HepG2 (cell line): ENCODE measurements at regions not wholly inside any gene's neighbourhood (a gene's known extent, or its start where the extent isn't known, plus 50 kb on each side); places are given as distances from the start of the nearest gene placed in this dataset.
A peak's percentile ranks its signal among the peaks of the same experiment; 100 is the strongest.

ENCODE experiments used
- ATAC-seq: fragments of 200-7000 bp; cut with Tn5 transposase; 3 replicates; pipeline ENCODE4 v1.9.1; 2020; ENCODE audit warnings: mild to moderate bottlenecking, moderate library complexity
- BruUV-seq: library from RNA; stranded (reverse); fragments of 400-500 nt; replicated peaks from 2 replicates; lab custom pipeline; 2021; lab: Mats Ljungman, UMichigan
- CTCF ChIA-PET: fragments of 300-600 bp; formaldehyde crosslinking; extraction: SDS; loops from one replicate; lab custom pipeline; 2021; ENCODE audit warnings: low total read pairs, inconsistent platforms, low intra/inter-chr PET ratio; lab: Yijun Ruan, JAX
- POLR2A ChIA-PET: fragments of 350-600 bp; sonication (Branson Sonifier 250); formaldehyde crosslinking; loops from one replicate; lab custom pipeline; 2020; ENCODE audit warnings: antibody characterized with exemption, inconsistent platforms; lab: Yijun Ruan, JAX
- DNase-seq: peaks from one replicate; pipeline ENCODE4 v3.0.0-alpha.2; 2015; ENCODE audit warnings: low spot score
- FAIRE-seq: peaks from 3 replicates; lab custom pipeline; 2011; peaks lifted over from hg19 to GRCh38; lab: Jason Lieb, UNC
- H2AFZ ChIP-seq: one replicate; pipeline ENCODE4 v1.6.1; 2011; ENCODE audit warnings: low read length, inconsistent platforms
- H3K27ac ChIP-seq: fragments of 300-600 bp; 3 replicates; pipeline ENCODE4 v1.8.0; 2011; ENCODE audit warnings: mixed run types, mild to moderate bottlenecking, mixed read lengths, low read length, inconsistent platforms; ENCODE audit not compliant: insufficient read depth; ENCODE audit errors: extremely low read length
- H3K27me3 ChIP-seq, 2 experiments: fragments of 200-600 bp in 1 of 2; 2 replicates in 1 of 2; 3 replicates in 1 of 2; pipeline versions ENCODE4 v1.6.0 to v1.8.0; 2011; ENCODE audit warnings: low read length in 2 of 2, mild to moderate bottlenecking in 2 of 2, moderate library complexity in 2 of 2, inconsistent platforms in 1 of 2; ENCODE audit not compliant: insufficient read depth in 2 of 2, control insufficient read depth in 1 of 2
- H3K36me3 ChIP-seq, 2 experiments: fragments of 200-600 bp in 1 of 2; replicated peaks in 1 of 2; 2 replicates in 1 of 2; 3 replicates in 1 of 2; pipeline versions ENCODE4 v1.5.1 to v1.8.0; 2011; ENCODE audit warnings: low read length in 2 of 2, inconsistent platforms in 1 of 2; ENCODE audit not compliant: insufficient read depth in 2 of 2, control insufficient read depth in 1 of 2
- H3K4me1 ChIP-seq: 2 replicates; pipeline ENCODE4 v1.5.1; 2012; ENCODE audit warnings: low read length, inconsistent platforms; ENCODE audit not compliant: insufficient read depth
- H3K4me2 ChIP-seq: 2 replicates; pipeline ENCODE4 v1.6.0; 2011; ENCODE audit warnings: low read depth, low read length, inconsistent platforms
- H3K4me3 ChIP-seq, 3 experiments: fragments of 200-600 bp in 1 of 3; sonication (generic), shearing (Covaris generic) in 1 of 3; replicated peaks in 1 of 3; 2 replicates each; pipeline ENCODE4 v1.5.1; 2011 to 2016; ENCODE audit warnings: low read length in 3 of 3, inconsistent platforms in 2 of 3, low read depth in 2 of 3, mild to moderate bottlenecking in 2 of 3, control low read depth in 1 of 3, mixed read lengths in 1 of 3; ENCODE audit not compliant: insufficient read depth in 1 of 3
- H3K79me2 ChIP-seq: one replicate; pipeline ENCODE4 v1.6.1; 2011; ENCODE audit warnings: low read length, inconsistent platforms; ENCODE audit not compliant: insufficient read depth
- H3K9ac ChIP-seq: 2 replicates; pipeline ENCODE4 v1.6.0; 2011; ENCODE audit warnings: mild to moderate bottlenecking, low read depth, low read length, inconsistent platforms; ENCODE audit not compliant: insufficient read depth
- H3K9me3 ChIP-seq: 2 replicates; pipeline ENCODE4 v1.5.1; 2012; ENCODE audit warnings: mild to moderate bottlenecking, low read length
- H4K20me1 ChIP-seq: 2 replicates; pipeline ENCODE4 v1.6.0; 2011; ENCODE audit warnings: inconsistent platforms, mild to moderate bottlenecking, low read length, moderate library complexity; ENCODE audit not compliant: insufficient read depth
- CCAR2 ChIP-seq: fragments of 200-400 bp; formaldehyde crosslinking; optimal IDR thresholded peaks from 2 replicates; pipeline ENCODE3; 2018; ENCODE audit warnings: low read depth, mild to moderate bottlenecking, low read length, moderate library complexity
- GABPB1 ChIP-seq: IDR thresholded peaks from 2 replicates; pipeline ENCODE4 v1.6.1; 2016; ENCODE audit warnings: mild to moderate bottlenecking, missing genetic modification reagents, moderate library complexity, missing compliant biosample characterization
- GPN1 ChIP-seq: sonication (generic); formaldehyde crosslinking; IDR thresholded peaks from 2 replicates; pipeline ENCODE4 v1.5.1; 2020; ENCODE audit warnings: missing genetic modification reagents, borderline replicate concordance
- KLF16 ChIP-seq, 2 experiments: sonication (generic) in 1 of 2; formaldehyde crosslinking in 1 of 2; IDR thresholded peaks; 2 replicates each; pipeline versions ENCODE4 v1.6.1 to v1.8.0; 2016 to 2023; ENCODE audit warnings: missing genetic modification reagents in 2 of 2, missing compliant biosample characterization in 1 of 2
- MIER3 ChIP-seq: IDR thresholded peaks from 2 replicates; pipeline ENCODE4 v1.6.1; 2016; ENCODE audit warnings: missing compliant biosample characterization, borderline replicate concordance
- ZFY ChIP-seq: sonication (generic); formaldehyde crosslinking; IDR thresholded peaks from 2 replicates; pipeline ENCODE4 v1.4.0; 2020; ENCODE audit warnings: missing genetic modification reagents
- ZNF670 ChIP-seq: sonication (generic); formaldehyde crosslinking; IDR thresholded peaks from 2 replicates; pipeline ENCODE4 v1.8.0; 2022; ENCODE audit warnings: mild to moderate bottlenecking, missing genetic modification reagents, borderline replicate concordance
- WGBS: methylation state at CpG from one replicate; pipeline ENCODE4 v1.1.6; 2017; ENCODE audit warnings: low lambda C conversion rate; 5-methylcytosine and 5-hydroxymethylcytosine counted together
- in situ Hi-C: cut with HindIII; loops from 2 replicates; pipeline ENCODE4 v1.10.0; 2017; ENCODE audit warnings: low pct_unique_long_range_greater_than_20kb; ENCODE audit not compliant: extremely low pct_ligation_motif_present
- intact Hi-C: fragments of 100-400 bp; cut with micrococcal nuclease; formaldehyde crosslinking; loops from one replicate; pipeline ENCODE4 v1.10.0; 2022; ENCODE audit not compliant: unreplicated experiment
- TF ChIP-seq, protein P1 (sequence below): IDR thresholded peaks from 2 replicates; pipeline ENCODE4 v1.6.1; 2016; ENCODE audit warnings: missing compliant biosample characterization, missing genetic modification reagents, borderline replicate concordance
- TF ChIP-seq, protein P2 (sequence below): IDR thresholded peaks from 2 replicates; pipeline ENCODE4 v1.6.1; 2012; ENCODE audit warnings: inconsistent platforms
- TF ChIP-seq, protein P3 (sequence below), 2 experiments: fragments of 450-650 bp in 1 of 2; sonication (generic) in 1 of 2; formaldehyde crosslinking; IDR thresholded peaks; 2 replicates each; pipeline versions ENCODE4 v1.5.0 to v1.8.0; 2020 to 2022; ENCODE audit warnings: mild to moderate bottlenecking in 1 of 2, missing genetic modification reagents in 1 of 2

DNA sequence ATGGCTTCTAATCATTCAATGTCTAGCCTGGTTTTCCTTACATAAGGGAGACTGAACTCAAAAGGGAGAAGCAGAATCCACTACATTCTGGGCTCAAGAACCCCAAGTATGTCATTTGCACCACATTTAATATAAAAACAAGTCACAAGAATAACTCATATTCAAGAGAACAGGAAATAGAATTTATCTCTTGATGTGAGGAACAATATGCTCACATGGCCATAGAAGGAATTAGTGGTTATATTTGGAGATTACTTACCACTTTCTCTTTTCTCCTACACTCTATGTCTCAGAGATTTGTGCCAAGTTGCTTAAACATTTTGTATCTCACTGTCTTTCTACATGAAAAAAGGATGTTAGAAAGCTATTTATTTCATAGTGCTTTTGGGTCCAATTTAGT lies 922.6 kb upstream of the PABPC4L start (continued):
- TF ChIP-seq, protein P1, sequence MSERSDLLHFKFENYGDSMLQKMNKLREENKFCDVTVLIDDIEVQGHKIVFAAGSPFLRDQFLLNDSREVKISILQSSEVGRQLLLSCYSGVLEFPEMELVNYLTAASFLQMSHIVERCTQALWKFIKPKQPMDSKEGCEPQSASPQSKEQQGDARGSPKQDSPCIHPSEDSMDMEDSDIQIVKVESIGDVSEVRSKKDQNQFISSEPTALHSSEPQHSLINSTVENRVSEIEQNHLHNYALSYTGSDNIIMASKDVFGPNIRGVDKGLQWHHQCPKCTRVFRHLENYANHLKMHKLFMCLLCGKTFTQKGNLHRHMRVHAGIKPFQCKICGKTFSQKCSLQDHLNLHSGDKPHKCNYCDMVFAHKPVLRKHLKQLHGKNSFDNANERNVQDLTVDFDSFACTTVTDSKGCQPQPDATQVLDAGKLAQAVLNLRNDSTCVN (CRISPR knock-in tag): no peak
- TF ChIP-seq, protein P2, sequence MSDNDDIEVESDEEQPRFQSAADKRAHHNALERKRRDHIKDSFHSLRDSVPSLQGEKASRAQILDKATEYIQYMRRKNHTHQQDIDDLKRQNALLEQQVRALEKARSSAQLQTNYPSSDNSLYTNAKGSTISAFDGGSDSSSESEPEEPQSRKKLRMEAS: no peak
- no peak for TF ChIP-seq ZFY
- TF ChIP-seq GABPB1 (CRISPR knock-in tag): no peak
- no peak for TF ChIP-seq MIER3 (CRISPR knock-in tag)
- no peak for TF ChIP-seq KLF16 (CRISPR knock-in tag; IDR thresholded peaks at IDR 0.05)
- TF ChIP-seq ZNF670: no peak
- TF ChIP-seq GPN1 (CRISPR knock-in tag): no peak
- TF ChIP-seq, all 625 proteins: peak for 0

DNA sequence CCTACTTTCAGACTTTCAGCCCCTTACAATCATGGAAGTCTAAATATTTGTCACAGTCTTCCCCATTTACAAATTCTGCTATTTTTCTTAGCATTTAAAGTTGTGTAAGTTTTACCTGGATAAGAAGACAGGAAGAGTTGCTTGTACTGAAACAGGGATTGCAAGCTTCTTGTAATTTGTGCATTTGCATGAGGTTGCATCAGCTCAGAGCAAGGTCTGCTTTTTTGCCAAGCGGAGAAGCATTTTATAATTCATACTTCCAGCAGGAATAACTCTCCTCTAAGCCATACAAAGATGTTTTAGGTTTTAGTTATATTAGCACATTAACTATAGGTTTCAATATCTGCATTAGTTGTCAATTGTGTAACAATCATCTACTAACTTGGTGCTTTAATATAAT lies 922.0 kb upstream of the PABPC4L start:
- ATAC-seq (no peak), FAIRE-seq (no peak), DNase-seq (no peak)
- TF ChIP-seq CCAR2: no peak
- TF ChIP-seq, protein P3, sequence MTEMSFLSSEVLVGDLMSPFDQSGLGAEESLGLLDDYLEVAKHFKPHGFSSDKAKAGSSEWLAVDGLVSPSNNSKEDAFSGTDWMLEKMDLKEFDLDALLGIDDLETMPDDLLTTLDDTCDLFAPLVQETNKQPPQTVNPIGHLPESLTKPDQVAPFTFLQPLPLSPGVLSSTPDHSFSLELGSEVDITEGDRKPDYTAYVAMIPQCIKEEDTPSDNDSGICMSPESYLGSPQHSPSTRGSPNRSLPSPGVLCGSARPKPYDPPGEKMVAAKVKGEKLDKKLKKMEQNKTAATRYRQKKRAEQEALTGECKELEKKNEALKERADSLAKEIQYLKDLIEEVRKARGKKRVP (CRISPR knock-in tag; IDR thresholded peaks at IDR 0.05): peak in 1 of 2 experiments; percentile 64; a peak in 2 of 4 replicates
- H3K27me3 ChIP-seq: no peaks in the 10 kb centered on the region
- no peaks in the 10 kb centered on the region for H3K79me2 ChIP-seq
- H3K4me3 ChIP-seq: no peak overlapping the region
- no TSS peak for BruUV-seq
- CTCF ChIA-PET: no interaction called here
- H3K4me1 ChIP-seq: peaks cover 16% of the 10 kb centered on the region
- POLR2A ChIA-PET: no interaction called here
- in situ Hi-C loops: no loop called here
- no peak overlapping the region for H3K9ac ChIP-seq
- H3K36me3 ChIP-seq: no peaks in the 10 kb centered on the region
- no peak overlapping the region for H2AFZ ChIP-seq
- intact Hi-C loops: no loop called here
- no peak overlapping the region for H3K4me2 ChIP-seq
- no peak overlapping the region for H3K27ac ChIP-seq
- H3K9me3 ChIP-seq: no peaks in the 10 kb centered on the region
- H4K20me1 ChIP-seq: no peaks in the 10 kb centered on the region
- WGBS: 56% methylated on average over 1 of the region's 1 CpG
